Calu3 (cell line): ENCODE measurements at regions not wholly inside any gene's neighbourhood (a gene's known extent, or its start where the extent isn't known, plus 50 kb on each side); places are given as distances from the start of the nearest gene placed in this dataset.
"Not testable (repeated sequence)": the region's sequence is repeated elsewhere in the genome, so short reads cannot be mapped to it uniquely, and the experiment has no call there.

Source experiments
- BruUV-seq: library from RNA; stranded (reverse); fragments of 400-500 nt; replicated peaks from 2 replicates; lab custom pipeline; 2021; lab: Mats Ljungman, UMichigan
- CTCF ChIA-PET: fragments of 300-600 bp; sonication (Branson Sonifier 250); formaldehyde crosslinking; loops from one replicate; lab custom pipeline; 2022; ENCODE audit warnings: antibody characterized with exemption; lab: Charles Lee
- DNase-seq: peaks from one replicate; pipeline ENCODE4 v3.0.0; 2022
- H3K27ac Mint-ChIP-seq: one replicate; pipeline ENCODE4 v1.8.0; 2022; ENCODE audit warnings: mixed read lengths; ENCODE audit not compliant: unreplicated experiment
- H3K27me3 Mint-ChIP-seq: one replicate; pipeline ENCODE4 v1.8.0; 2022; ENCODE audit warnings: mixed read lengths; ENCODE audit not compliant: unreplicated experiment
- H3K36me3 Mint-ChIP-seq: one replicate; pipeline ENCODE4 v1.8.0; 2022; ENCODE audit warnings: mild to moderate bottlenecking, moderate library complexity, mixed read lengths; ENCODE audit not compliant: insufficient read depth, unreplicated experiment
- H3K4me1 Mint-ChIP-seq: one replicate; pipeline ENCODE4 v1.8.0; 2022; ENCODE audit warnings: mild to moderate bottlenecking, low read depth, mixed read lengths; ENCODE audit not compliant: unreplicated experiment
- H3K4me3 Mint-ChIP-seq: one replicate; pipeline ENCODE4 v1.8.0; 2022; ENCODE audit warnings: mild to moderate bottlenecking, low read depth, moderate library complexity, mixed read lengths; ENCODE audit not compliant: unreplicated experiment
- H3K9me3 Mint-ChIP-seq: one replicate; pipeline ENCODE4 v1.8.0; 2022; ENCODE audit warnings: low read depth, mixed read lengths; ENCODE audit not compliant: unreplicated experiment
- intact Hi-C: fragments of 100-400 bp; cut with micrococcal nuclease; formaldehyde crosslinking; loops from one replicate; pipeline ENCODE4 v1.10.0; 2022; ENCODE audit not compliant: unreplicated experiment
- TF ChIP-seq, protein P1 (sequence below): fragments of 200-600 bp; IDR thresholded peaks from one replicate; pipeline ENCODE4 v1.8.0; 2022; ENCODE audit warnings: antibody characterized with exemption; ENCODE audit not compliant: unreplicated experiment

GRCh38 chr5:143588933-143589662, 185.6 kb upstream of the NR3C1 start:
- peak overlapping the region; percentile 19 for H3K27ac Mint-ChIP-seq
- DNase-seq, result no peak
- peaks cover 42% of the 10 kb centered on the region for H3K4me1 Mint-ChIP-seq
- H3K4me3 Mint-ChIP-seq, result no peak overlapping the region
- TF ChIP-seq, protein P1, sequence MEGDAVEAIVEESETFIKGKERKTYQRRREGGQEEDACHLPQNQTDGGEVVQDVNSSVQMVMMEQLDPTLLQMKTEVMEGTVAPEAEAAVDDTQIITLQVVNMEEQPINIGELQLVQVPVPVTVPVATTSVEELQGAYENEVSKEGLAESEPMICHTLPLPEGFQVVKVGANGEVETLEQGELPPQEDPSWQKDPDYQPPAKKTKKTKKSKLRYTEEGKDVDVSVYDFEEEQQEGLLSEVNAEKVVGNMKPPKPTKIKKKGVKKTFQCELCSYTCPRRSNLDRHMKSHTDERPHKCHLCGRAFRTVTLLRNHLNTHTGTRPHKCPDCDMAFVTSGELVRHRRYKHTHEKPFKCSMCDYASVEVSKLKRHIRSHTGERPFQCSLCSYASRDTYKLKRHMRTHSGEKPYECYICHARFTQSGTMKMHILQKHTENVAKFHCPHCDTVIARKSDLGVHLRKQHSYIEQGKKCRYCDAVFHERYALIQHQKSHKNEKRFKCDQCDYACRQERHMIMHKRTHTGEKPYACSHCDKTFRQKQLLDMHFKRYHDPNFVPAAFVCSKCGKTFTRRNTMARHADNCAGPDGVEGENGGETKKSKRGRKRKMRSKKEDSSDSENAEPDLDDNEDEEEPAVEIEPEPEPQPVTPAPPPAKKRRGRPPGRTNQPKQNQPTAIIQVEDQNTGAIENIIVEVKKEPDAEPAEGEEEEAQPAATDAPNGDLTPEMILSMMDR, result no peak
- no peaks in the 10 kb centered on the region for H3K9me3 Mint-ChIP-seq
- intact Hi-C loops, result no loop called here
- BruUV-seq, result no TSS peak
- CTCF ChIA-PET, result interaction anchor here (1.6 kb wide), 1 partner anchor 47 kb away, joined by 3 read pairs; no protein-coding TSS in a partner anchor
- no peaks in the 10 kb centered on the region for H3K27me3 Mint-ChIP-seq
- no peaks in the 10 kb centered on the region for H3K36me3 Mint-ChIP-seq

DNA sequence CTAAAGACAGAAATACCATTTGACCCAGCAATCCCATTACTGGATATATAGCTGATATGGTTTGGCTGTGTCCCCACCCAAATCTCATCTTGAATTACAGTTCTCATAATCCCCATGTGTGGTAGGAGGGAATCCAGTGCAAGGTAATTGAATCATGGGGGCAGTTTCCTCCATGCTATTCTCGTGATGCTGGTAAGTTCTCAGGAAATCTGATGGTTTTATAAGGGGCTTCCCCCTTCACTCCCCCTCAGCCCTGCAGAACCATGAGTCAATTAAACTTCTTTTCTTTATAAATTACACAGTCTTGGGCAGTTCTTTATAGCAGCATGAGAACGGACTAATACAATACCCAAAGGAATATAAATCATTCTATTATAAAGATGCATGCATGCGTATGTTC, 184.6 kb upstream of the NR3C1 start:
- H3K9me3 Mint-ChIP-seq, H3K27ac Mint-ChIP-seq, H3K36me3 Mint-ChIP-seq, H3K4me3 Mint-ChIP-seq, DNase-seq, CTCF ChIA-PET, H3K27me3 Mint-ChIP-seq, BruUV-seq, intact Hi-C loops: not testable (repeated sequence)
- peaks cover 42% of the 10 kb centered on the region for H3K4me1 Mint-ChIP-seq

GRCh38 chr5:143586781-143587362, 183.4 kb upstream of the NR3C1 start:
- no peak for DNase-seq
- Mint-ChIP-seq H3K36me3 (no peaks in the 10 kb centered on the region), H3K27ac (no peak overlapping the region), H3K4me3 (no peak overlapping the region), H3K4me1 (peaks cover 41% of the 10 kb centered on the region), H3K27me3 (no peaks in the 10 kb centered on the region), H3K9me3 (no peaks in the 10 kb centered on the region)
- intact Hi-C loops, result no loop called here
- BruUV-seq, result no TSS peak
- CTCF ChIA-PET, result interaction anchor here (0.7 kb wide), 1 partner anchor 76 kb away, joined by 5 read pairs; no protein-coding TSS in a partner anchor
- TF ChIP-seq, protein P1, result no peak

DNA sequence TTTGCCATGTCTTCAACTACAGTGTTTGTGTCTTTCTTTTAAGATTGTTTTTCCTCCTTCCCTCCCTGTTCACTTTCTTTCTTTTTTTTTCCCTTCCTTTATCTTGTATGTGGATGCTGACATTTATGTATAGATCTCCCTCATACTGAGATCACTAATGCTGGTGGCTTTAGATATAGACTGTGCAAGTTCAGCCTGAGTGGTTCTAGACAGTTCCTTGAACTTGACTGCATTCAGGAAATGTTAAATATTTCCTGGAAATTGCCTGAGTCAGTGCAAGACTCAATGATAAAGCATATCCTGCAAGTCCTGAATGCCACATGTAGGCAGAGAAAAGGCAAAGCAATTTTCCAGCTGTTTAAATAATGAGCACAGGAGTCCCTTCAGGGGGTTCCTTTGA, 182.5 kb upstream of the NR3C1 start:
- no peaks in the 10 kb centered on the region for H3K9me3 Mint-ChIP-seq
- H3K36me3 Mint-ChIP-seq, result no peaks in the 10 kb centered on the region
- DNase-seq, result no peak
- CTCF ChIA-PET, result no interaction called here
- TF ChIP-seq, protein P1, result no peak
- intact Hi-C loops, result no loop called here
- no peaks in the 10 kb centered on the region for H3K27me3 Mint-ChIP-seq
- BruUV-seq, result no TSS peak
- peaks cover 50% of the 10 kb centered on the region for H3K4me1 Mint-ChIP-seq
- no peak overlapping the region for H3K4me3 Mint-ChIP-seq
- H3K27ac Mint-ChIP-seq, result no peak overlapping the region
